NT2/D1 (cell line): ENCODE measurements at regions not wholly inside any gene's neighbourhood (a gene's known extent, or its start where the extent isn't known, plus 50 kb on each side); places are given as distances from the start of the nearest gene placed in this dataset.

ENCODE experiments used
- SUZ12 ChIP-seq: IDR thresholded peaks from 2 replicates; pipeline ENCODE4 v1.6.1; 2011; ENCODE audit not compliant: insufficient read length, insufficient read depth; ENCODE audit errors: extremely low read depth
- YY1 ChIP-seq: IDR thresholded peaks from 2 replicates; pipeline ENCODE4 v1.6.1; 2011; ENCODE audit not compliant: insufficient read length, insufficient read depth
- ZNF274 ChIP-seq: IDR thresholded peaks from 2 replicates; pipeline ENCODE4 v1.6.1; 2011; ENCODE audit warnings: mild to moderate bottlenecking, low read depth, low read length

DNA sequence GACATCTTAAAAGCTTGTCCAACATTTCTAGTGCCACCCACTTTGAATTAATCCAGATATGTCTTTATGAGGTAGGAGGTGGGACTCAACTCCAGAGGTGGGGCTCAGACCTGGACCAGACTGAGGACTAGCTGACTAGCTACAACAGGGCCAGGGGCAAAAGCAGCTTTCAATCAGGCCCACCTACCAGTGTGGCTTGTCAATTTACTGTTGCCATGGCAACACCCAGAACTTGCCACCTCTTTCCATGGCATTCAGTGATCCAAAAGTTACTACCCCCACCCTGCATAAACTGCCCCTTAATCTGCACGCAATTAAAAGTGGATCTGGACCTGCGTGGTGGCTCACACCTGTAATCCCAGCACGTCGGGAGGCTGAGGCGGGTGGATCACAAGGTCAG, 113.2 kb upstream of the KAZN start:
- TF ChIP-seq SUZ12: no peak
- no peak for TF ChIP-seq ZNF274
- no peak for TF ChIP-seq YY1
